ENCODE measurements at regions not wholly inside any gene's neighbourhood (a gene's known extent, or its start where the extent isn't known, plus 50 kb on each side); places are given as distances from the start of the nearest gene placed in this dataset.

DNA sequence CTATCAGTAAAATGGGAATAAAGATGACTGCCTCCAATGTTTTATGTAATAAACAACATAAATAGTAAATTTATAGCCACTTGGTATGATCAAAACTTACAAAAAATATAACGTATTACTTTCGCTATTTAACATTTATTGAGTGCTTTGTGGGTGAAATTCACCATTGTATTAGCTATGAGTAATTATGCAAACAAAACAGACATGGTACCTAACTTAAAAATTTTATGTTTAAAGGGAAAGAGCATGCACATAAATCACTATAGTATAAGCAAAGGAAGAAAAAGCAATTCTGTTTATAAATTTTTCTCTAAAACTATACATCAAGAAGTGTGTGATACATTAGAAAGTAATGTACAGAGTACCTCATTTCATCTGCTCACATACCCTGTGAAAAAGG, 1046.2 kb downstream of the NCAM2 start:
- no peak for DNase-seq

DNA sequence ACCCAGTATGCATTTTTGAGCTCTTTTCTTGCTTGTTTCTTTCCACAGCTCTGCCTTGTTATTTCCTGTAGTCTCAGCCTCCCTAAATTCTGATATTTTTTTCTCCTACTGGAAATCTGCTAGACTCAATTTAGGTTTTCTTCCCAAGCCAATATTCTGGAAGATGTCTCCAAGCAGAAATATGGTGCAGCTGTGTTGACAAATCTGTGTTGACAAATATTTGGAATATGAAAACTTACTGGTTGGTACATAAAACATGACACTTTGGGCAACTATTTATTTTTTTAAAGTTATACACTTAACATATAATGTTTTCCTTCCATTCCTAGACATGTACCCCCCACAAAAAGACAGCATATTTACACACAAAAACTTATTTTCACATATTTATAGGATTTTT, 1048.4 kb downstream of the NCAM2 start:
- no peak for DNase-seq

DNA sequence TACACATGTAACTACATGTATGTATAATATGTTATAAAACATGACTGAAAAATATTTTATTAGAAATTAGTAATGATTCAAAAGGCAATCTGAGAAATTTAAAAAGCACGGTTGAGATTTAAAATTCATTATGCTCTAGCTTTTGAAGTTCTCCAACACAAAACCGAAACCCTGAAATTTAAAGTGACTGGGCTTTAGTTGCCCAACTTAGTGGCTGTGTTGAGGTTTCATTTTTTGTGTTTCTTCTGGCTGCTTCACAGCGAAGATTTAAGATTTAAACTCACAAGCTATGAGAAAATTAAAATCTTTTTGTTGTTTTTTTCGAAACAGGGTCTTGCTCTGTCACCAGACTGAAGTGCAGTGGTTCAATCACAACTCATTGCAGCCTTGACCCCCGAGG, 1058.7 kb downstream of the NCAM2 start:
- no peak for DNase-seq

DNA sequence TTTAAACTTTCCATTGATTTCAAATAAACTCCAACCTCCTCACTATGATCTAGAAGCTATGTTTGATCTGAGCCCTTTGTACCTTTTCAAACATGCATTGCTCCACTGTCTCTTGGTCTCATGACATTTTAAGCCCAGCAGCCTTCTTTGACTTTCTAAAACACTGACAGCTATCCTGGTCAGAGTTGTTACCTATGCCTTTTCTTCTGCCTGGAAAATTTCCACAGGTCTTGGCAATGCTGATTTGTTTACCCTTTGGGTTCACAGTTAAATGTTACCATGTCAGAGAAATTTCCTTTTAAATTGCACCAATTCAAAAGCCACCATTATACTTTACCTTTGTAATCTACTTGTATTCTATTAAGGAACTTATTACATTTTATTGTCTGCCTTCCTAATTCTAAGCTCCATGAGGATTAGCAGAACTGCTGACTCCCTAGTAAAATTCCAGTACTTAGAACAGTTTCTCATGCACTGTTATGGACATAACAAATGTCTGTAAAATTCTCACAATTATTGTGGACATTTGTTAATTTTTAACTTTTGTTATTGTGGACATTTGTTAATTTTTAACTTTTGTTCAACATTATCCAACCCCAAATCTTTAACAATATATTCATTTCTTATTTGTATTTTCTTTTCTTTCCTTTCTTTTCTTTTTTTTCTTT, 1064.4 kb downstream of the NCAM2 start:
- no peak for DNase-seq

DNA sequence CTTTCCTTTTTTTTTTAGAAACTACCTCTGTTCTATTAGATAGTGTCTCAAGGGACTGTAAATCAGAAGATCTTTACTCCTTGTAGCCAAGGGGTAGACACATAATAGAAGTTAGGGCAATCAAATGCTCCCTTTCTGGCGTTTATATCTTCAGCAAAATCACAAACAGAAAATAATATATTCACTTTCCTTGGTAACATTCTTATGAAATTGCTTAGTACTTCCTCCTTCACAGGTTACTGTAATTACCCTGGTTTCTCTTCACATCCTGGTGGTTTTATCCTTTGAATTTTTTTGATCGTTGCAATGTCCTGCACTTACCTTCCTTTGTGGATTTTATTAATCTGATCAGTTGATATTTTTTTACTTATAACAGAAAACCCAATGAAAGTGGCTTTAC, 1064.9 kb downstream of the NCAM2 start:
- DNase-seq, result no peak

DNA sequence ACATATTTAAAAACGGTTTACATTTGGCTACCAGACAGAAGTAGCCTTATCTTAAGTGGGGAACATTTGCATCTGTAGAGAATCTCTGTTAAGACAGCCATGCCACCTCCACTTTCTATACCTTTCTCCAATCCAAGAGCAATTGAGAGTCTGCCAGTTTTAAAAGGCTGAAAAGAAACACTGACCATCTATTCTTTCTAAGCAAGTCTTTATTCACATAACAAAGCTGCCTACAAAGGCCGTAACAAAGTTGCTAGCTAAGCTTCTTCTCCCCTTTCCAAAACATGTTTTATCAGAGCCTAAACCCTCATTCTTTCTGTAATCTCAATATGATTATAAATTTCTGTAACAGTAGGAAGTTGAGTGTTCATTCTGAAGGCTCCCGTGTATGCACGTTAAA, 1078.3 kb downstream of the NCAM2 start:
- DNase-seq, result no peak

DNA sequence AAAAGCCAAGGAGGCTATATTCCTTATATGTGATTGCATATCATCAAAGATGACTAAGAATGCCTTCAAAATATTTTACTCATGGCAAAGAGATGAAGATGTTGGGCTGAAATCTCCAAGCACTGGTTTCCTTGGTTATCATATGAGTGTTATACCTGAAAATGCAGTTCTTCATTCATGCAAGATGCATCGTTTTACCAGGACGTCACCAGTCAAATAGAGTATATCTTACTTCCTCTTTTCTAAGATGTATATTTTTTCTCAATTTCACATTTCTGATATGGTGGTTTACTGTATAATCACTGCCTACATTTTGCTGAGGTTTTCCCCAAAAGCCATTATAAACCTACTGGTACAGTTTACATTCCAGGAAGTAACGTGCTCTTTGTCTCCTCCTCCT, 1085.7 kb downstream of the NCAM2 start:
- no peak for DNase-seq

DNA sequence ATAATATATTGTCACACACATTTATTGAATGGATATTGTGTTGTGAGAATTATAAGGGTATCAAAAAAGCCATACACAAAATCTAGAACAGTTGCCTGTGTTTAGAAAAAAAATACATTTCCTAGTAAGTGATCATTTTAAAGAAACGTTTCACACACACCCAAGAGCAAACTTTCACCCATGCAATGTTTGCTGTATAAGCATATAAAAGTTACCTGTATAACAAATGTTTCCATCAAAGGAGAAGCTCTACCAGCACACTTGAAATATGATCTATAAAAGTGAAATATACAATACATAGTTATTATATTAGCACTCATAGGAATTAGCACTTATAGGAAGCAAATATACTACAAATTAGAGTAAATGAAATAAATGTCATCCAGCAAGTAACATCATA, 1098.1 kb downstream of the NCAM2 start:
- no peak for DNase-seq

DNA sequence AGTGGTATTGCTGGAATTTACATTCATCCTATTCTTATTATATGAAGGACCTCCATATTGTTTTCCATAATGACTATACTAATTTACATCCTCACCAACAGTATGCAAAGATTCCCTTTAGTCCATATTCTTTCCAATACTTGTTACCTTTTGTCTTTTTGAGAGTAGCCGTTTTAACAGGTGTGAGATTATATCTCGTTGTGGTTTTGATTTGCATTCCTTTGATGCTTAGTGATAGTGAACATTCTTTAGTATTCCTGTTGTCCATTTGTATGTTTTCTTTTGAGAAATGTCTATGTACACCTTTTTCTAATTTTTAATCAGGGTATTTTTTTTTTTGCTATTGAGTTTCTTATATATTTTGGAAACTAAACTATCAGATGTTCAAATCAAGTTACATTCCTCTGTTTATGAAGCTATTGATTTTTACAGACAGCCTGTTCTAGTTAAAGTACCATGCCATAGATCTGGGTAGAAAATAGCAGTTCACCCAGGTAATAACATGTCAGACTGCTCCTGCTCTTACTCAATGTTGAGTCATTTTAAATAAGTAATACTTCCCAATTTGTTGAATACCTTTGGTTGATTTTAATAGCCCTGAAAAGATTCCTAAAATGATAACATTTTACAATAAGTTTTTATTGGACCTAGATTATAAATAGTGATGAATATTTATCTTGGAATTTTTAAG, 1108.7 kb downstream of the NCAM2 start:
- DNase-seq, result no peak

DNA sequence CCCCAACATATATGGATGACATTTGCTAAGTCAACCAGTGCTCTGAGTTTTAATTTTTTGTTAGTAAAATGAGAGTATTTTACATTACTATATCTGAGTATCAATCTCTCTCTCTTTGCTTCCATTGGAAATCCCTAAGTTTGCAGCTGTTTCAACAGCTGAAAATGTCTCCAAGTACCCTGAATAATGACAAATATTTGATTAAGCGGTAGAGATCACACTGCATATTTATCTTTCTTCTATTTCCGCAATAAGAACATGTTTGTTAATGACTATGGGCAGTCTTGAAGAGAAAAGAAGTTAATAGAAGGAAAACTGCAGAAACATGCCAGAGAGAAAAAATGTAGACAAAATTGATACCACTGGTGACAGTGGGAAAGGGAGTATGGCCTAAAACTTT, 1117.5 kb downstream of the NCAM2 start:
- no peak for DNase-seq

DNA sequence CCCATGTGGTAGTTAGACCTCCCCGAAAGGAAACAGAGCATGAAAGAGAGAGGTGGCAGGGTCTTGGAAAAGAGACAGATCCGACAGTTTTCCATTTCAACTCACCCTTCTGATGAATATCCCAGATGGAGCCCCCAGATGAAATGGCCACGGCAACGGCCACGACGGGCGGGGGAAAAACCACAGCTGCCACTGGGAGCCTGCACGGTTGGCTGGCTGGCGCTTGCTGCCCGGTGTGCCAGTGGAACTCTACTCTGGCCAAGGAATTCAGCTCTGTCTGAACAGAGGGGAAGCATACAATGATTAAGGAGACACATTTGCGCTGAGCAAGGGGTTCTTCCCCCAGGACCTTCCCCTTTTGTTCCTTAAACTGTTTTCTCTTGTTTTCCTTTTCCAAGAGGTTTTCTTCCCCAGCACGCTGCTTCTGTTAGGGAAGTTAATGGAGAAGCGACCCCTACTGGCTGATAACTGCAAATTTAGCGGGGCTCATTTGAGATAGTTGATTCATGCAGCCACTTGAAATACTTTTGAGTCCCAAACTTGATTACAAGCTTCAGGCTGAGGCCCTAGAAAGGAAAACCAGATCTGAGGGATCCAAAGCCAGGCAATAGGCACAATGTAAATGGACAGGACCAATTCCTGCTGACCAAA, 1122.5 kb downstream of the NCAM2 start:
- no peak for DNase-seq

DNA sequence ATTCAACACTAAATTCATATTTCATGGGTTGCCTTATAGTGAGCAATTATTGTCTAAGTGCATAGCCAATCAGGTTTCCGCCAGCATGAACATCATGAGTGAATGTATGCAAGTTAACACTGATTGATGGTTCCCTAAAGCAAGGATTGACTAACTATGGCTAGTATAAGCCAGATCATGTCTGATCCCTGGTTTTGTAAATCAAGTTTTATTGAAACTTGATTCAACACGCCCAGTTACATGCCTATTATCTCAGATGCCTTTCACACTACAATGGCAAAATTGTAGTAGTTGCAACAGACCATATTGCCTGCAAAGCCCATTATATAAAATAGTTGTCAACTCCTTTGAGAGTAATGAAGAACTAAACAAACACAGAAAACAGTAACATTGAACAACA, 1127.4 kb downstream of the NCAM2 start:
- DNase-seq, result no peak

DNA sequence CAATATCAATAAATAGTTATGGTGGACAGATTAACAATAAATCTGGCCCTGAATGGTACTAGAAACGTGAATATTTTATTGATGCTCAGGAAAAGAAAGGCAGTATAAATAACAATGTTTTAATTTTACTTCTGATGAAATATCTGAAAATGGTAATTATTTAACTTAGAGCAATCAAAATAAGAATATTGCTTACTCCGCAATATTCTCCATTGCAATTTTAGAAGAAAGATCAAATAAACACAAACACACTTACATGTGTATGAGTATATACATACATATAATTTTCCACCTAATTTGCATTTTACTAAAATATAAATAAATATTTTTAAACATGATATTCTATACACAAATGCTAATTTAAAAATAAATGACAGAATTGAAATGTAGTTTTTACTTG, 1130.5 kb downstream of the NCAM2 start:
- no peak for DNase-seq

DNA sequence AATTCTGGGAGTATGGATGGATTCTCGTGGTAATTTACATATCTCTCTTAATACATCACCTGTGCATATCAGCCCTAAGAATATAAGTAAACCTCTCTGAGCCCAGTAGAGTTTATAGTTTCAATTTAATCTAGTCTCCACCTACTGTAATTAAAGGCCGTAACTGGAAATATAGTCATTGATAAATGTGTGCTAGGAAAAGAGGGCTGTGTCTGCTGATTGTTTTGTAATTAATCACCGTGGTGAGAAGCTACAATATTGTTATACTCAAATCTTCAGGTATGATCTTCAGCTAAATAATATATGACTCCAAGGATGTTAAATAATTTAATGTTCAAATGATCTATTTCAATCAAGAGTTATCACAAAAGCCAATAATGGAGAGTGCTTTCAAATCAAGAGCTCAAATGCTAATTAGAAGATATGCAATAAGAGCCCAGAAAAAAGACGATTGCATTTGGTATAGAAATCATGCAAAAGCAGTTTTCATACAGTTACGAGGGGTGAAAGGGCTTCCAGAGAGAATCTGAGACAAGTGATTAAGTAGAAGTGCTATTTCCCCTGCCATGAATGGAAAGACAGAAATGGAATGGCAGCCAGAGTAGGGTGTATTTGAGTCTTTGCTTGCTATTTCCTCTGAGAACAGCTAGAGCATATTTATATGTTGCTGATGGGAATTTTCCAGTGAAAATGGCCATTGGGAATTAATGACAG, 1134.3 kb downstream of the NCAM2 start:
- no peak for DNase-seq

DNA sequence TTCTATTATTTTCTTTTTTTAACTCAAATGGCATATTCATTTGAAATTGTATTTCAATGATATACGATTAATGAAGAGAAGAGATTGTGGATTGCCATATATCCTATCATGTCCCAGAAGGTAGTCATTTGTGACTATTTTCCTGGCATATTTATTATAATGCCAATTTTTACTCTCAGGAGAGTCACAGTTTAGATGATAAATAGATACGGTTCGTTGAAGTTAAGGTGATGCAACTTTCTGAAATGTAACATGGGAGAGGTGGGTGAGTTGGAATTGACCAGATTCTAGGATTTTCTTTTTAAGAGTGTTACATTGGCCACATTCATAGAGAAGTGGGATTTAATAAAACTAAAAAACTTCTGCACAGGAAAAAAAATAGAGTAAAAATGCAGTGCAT, 1138.5 kb downstream of the NCAM2 start:
- no peak for DNase-seq

DNA sequence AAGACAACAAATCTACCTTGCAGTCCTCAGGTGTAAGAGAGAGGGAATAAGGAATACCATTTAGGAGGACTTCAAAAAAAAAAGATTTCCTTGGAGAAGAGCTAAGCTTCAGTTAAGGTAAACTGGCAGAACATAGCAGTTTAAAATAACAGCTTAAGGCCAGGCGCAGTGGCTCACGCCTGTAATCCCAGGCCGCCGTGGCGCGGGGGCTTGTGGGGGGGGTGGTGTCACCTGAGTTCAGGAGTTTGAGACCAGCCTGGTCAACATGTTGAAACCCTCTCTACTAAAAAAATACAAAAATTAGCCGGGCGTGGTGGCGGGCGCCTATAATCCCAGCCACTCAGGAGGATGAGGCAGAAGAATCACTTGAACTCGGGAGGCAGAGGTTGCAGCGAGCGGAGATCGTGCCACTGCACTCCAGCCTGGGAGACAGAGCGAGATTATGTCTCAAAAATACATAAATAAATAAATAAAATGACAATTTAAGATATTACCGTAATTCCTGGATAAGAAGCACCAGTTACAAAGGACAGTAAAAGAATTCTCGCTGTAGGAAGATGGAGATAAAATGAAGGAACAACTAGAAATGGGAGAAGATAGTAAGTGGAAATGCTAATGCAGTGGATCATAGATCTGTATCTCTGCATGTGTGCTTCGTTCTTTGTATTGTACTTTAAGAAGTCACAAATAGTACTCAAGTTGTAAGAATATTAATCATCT, 1140.2 kb downstream of the NCAM2 start:
- no peak for DNase-seq

DNA sequence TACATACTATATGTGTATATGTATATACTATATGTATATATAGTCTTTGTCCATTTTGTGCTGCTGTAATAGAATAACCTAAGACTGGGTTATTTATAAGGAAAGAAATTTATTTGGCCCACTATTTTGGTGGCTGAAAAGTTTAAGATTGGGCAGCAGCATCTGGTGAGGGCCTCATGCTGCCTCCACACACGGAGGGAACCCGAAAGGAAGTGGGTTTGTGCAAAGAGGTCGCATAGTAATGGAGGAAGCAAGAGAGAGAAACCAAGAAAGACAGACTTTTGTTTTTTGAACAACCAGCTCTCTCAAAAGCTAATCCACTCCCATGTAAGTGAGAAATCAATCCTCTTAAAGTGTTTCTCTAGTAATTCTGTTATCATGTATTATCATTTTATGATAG, 1147.3 kb downstream of the NCAM2 start:
- DNase-seq, result no peak

DNA sequence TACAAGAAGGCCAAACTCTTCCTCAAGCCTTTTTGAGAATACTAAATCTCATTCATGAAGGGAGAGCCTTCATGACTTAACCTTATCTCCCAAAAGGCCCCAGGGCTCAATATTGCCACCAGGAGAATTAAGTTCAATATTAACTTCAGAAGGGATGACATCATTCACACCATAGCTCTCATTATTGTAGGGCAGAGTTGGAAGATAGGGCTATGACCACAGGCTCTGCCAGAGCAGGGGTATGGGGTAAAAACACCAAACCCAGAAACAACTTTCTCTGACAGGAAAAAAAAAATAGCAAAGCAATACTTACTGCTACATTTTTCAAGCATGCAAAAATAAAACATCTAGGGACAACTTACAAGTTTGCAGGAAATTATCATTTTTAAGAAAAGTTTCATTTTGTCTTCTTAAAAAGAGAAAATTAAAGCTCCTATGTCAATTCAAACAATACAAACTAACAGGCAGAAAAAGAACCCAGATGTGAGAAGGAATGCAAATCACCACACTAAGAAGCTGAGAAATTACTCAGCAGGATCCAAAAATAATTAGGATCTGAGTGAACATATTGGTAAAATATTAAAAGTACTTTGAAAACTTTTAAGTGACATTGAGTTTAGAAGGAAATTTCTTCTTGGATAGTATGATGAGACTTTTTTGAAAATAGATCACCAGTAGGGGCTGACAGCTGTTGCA, 1156.5 kb downstream of the NCAM2 start:
- no peak for DNase-seq

DNA sequence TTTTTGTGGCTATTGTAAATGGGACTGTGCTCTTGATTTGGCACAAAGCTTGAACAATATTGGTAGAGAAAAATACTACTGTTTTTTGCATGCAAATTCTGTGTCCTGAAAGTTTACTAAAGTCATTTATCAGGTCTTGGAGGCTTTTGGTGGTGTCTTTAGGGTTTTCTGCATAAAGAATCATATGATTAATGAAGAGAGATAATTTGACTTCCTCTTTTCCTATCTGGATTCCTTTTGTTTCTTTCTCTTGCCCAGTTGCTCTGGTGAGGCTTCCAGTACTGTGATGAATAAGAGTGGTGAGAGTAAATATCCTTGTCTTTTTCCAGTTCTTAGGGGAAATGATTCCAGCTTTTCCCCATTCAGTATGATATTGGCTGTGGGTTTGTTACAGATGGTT, 1166.7 kb downstream of the NCAM2 start:
- no peak for DNase-seq

DNA sequence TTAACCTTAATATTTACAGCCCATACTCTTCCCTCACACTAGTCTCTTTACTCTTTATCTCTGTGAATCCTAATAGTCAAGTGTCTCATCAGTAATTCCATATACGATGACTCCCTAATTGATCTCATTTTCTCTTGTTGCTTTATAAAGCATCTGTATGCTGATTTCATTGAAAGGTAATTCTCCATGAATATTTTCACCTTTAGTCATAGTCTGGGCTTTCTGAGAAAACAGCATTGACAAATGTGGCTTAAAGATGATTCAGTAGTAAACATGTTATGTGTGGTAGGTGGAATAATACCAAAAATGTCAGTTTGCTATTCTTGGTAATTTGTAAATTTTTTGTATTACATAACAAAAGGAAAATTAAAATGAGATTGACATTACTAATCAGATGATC, 1176.5 kb downstream of the NCAM2 start:
- DNase-seq, result no peak

DNA sequence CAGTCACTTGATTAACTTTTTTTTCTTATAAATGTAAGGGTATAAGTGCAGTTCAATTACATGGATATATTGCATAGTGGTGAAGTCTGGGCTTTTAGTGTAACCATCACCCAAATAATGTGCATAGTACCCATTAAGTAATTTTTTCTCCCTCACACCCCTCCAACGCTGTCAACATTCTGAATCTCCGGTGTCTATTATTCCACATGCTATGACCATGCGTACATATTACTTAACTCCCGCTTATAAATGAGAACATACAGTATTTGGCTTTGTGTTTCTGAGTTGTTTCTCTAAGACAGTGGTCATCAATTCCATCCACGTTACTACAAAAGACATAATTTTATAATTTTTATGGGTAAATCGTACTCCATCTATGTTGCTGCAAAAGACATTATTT, 1191.1 kb downstream of the NCAM2 start:
- no peak for DNase-seq

DNA sequence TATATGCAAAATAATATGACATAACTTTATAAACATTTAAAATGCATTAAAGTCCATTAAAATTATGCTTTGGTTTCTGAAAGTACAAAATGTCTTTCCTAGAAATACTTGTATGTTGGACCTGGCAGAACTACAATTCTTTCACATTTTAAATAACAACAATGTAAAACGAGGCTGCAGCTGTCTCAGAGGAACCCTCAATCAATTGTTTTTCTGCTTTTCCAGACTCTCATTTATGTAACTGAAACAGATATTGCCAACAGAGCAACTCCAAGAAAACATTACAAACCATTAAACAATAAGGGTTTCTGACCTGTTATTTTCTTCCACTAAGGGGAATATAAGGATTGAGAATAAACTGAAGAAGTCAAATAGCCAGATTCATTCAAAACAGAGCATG, 1193.4 kb downstream of the NCAM2 start:
- DNase-seq, result no peak

DNA sequence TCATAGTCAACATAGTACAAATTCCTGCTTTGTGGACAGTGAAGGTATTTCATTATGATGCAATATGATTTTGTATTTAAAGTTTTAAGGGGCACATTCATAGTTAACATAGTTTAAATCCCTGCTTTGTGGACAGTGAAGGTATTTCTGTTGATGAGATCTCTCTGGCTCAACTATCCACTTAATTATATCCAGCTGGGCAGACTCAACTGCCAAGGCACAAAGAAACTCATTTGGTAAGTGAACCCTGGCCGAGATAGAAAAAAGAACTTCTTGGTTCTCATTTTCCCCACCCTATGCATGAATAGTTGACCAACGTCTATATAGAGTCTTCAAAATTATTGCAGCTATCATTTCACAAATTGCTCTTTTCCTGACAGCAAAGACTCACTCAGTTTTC, 1194.6 kb downstream of the NCAM2 start:
- DNase-seq, result no peak
